OCI-LY7 (cell line): ENCODE measurements at regions not wholly inside any gene's neighbourhood (a gene's known extent, or its start where the extent isn't known, plus 50 kb on each side); places are given as distances from the start of the nearest gene placed in this dataset.

Experiments
- BruUV-seq: library from RNA; stranded (reverse); fragments of 400-500 nt; replicated peaks from 2 replicates; lab custom pipeline; 2021; lab: Mats Ljungman, UMichigan
- CTCF ChIA-PET: fragments of 300-600 bp; sonication (Branson Sonifier 250); formaldehyde crosslinking; loops from one replicate; lab custom pipeline; 2022; ENCODE audit warnings: antibody characterized with exemption; ENCODE audit not compliant: unreplicated experiment; lab: Charles Lee
- POLR2A ChIA-PET: fragments of 300-600 bp; sonication (Branson Sonifier 250); formaldehyde crosslinking; loops from one replicate; lab custom pipeline; 2022; ENCODE audit warnings: antibody characterized with exemption; lab: Charles Lee
- DNase-seq: peaks from one replicate; pipeline ENCODE4 v3.0.0-alpha.2; 2015; ENCODE audit warnings: low spot score
- H2AFZ ChIP-seq: fragments of 200-600 bp; sonication (generic), shearing (Covaris generic); 2 replicates; pipeline ENCODE4 v1.6.1; 2014; ENCODE audit warnings: mild to moderate bottlenecking, antibody characterized with exemption, low read length, moderate library complexity
- H3K27ac ChIP-seq: fragments of 200-600 bp; sonication (generic); 2 replicates; pipeline ENCODE4 v1.5.1; 2014; ENCODE audit warnings: mixed run types, low read depth, mild to moderate bottlenecking, moderate library complexity, low read length, inconsistent platforms; ENCODE audit not compliant: poor library complexity, severe bottlenecking
- H3K36me3 ChIP-seq: fragments of 200-600 bp; sonication (generic); 2 replicates; pipeline ENCODE4 v1.6.1; 2014; ENCODE audit warnings: mild to moderate bottlenecking, antibody characterized with exemption, low read length, moderate library complexity, mixed read lengths; ENCODE audit not compliant: insufficient read depth
- H3K4me1 ChIP-seq: fragments of 200-600 bp; sonication (generic); 2 replicates; pipeline ENCODE4 v1.5.1; 2014; ENCODE audit warnings: mild to moderate bottlenecking, low read length; ENCODE audit not compliant: insufficient read depth, poor library complexity, severe bottlenecking
- H3K4me2 ChIP-seq: fragments of 200-600 bp; sonication (generic); 2 replicates; pipeline ENCODE4 v1.6.1; 2014; ENCODE audit warnings: mild to moderate bottlenecking, low read length
- H3K4me3 ChIP-seq: fragments of 200-600 bp; sonication (generic); 2 replicates; pipeline ENCODE4 v1.5.1; 2014; ENCODE audit warnings: mild to moderate bottlenecking, low read depth, low read length; ENCODE audit not compliant: poor library complexity, severe bottlenecking
- H3K79me2 ChIP-seq: fragments of 200-600 bp; sonication (generic); 2 replicates; pipeline ENCODE4 v1.6.1; 2016; ENCODE audit warnings: low read depth, mild to moderate bottlenecking, low read length, moderate library complexity, mixed read lengths; ENCODE audit not compliant: insufficient read depth
- H3K9me2 ChIP-seq: fragments of 200-600 bp; sonication (generic); 2 replicates; pipeline ENCODE4 v1.6.1; 2016; ENCODE audit warnings: mild to moderate bottlenecking, low read length, mixed read lengths; ENCODE audit not compliant: insufficient read depth
- H3K9me3 ChIP-seq: fragments of 200-600 bp; sonication (generic); 2 replicates; pipeline ENCODE4 v1.6.1; 2014; ENCODE audit warnings: mild to moderate bottlenecking, mixed run types, low read length, mixed read lengths
- H4K20me1 ChIP-seq: fragments of 200-600 bp; sonication (generic); 2 replicates; pipeline ENCODE4 v1.6.1; 2014; ENCODE audit warnings: mild to moderate bottlenecking, antibody characterized with exemption, low read length, moderate library complexity, mixed read lengths; ENCODE audit not compliant: insufficient read depth
- EZH2phosphoT487 ChIP-seq: fragments of 200-600 bp; sonication (generic); IDR thresholded peaks from 2 replicates; pipeline ENCODE4 v1.6.1; 2018; ENCODE audit warnings: low read depth, borderline replicate concordance, mild to moderate bottlenecking, mixed run types, antibody characterized with exemption, low read length, moderate library complexity, mixed read lengths
- intact Hi-C: fragments of 100-400 bp; cut with micrococcal nuclease; formaldehyde crosslinking; loops from one replicate; pipeline ENCODE4 v1.10.0; 2022; ENCODE audit not compliant: unreplicated experiment
- TF ChIP-seq, protein P1 (sequence below): fragments of 200-600 bp; sonication (generic); conservative IDR thresholded peaks from 2 replicates; pipeline ENCODE4 v1.5.1; 2014; ENCODE audit warnings: mild to moderate bottlenecking, antibody characterized with exemption, low read length, moderate library complexity, mixed read lengths

DNA sequence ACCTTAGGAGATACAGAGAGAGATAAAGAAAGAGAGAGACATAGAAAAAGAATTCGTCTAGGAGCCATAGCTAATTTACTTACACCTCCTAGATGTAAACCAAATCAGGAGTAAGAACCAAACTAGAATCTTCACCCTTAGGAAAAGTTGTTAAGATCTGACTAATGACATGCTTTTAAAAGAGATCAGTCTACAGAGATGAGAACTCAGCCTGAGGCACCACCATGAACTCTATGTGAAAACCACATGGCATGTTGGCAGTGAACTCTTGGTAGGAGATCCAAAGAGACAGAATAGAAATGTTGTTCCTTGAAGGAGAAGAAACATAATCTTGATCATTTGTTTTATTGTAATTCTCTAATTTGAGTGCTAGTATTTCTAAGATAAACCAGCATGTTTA is 585.4 kb upstream of the ID2 start:
- H3K4me3 ChIP-seq = no peak overlapping the region
- no peaks in the 10 kb centered on the region for H3K36me3 ChIP-seq
- no peaks in the 10 kb centered on the region for H3K9me3 ChIP-seq
- no peak for TF ChIP-seq EZH2phosphoT487
- TF ChIP-seq, protein P1, sequence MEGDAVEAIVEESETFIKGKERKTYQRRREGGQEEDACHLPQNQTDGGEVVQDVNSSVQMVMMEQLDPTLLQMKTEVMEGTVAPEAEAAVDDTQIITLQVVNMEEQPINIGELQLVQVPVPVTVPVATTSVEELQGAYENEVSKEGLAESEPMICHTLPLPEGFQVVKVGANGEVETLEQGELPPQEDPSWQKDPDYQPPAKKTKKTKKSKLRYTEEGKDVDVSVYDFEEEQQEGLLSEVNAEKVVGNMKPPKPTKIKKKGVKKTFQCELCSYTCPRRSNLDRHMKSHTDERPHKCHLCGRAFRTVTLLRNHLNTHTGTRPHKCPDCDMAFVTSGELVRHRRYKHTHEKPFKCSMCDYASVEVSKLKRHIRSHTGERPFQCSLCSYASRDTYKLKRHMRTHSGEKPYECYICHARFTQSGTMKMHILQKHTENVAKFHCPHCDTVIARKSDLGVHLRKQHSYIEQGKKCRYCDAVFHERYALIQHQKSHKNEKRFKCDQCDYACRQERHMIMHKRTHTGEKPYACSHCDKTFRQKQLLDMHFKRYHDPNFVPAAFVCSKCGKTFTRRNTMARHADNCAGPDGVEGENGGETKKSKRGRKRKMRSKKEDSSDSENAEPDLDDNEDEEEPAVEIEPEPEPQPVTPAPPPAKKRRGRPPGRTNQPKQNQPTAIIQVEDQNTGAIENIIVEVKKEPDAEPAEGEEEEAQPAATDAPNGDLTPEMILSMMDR = no peak
- CTCF ChIA-PET = no interaction called here
- H3K79me2 ChIP-seq = no peaks in the 10 kb centered on the region
- POLR2A ChIA-PET = interaction anchor here (0.6 to 0.9 kb wide), 5 partner anchors 13 to 345 kb away, joined by 3 to 4 read pairs (median 3); no protein-coding TSS in a partner anchor
- H3K9me2 ChIP-seq = no peaks in the 10 kb centered on the region
- DNase-seq = no peak
- intact Hi-C loops = no loop called here
- no TSS peak for BruUV-seq
- no peak overlapping the region for H3K4me2 ChIP-seq
- no peaks in the 10 kb centered on the region for H4K20me1 ChIP-seq
- H2AFZ ChIP-seq = no peak overlapping the region
- H3K4me1 ChIP-seq = no peaks in the 10 kb centered on the region
- H3K27ac ChIP-seq = no peak overlapping the region

- H3K36me3 ChIP-seq = no peaks in the 10 kb centered on the region
- H3K9me3 ChIP-seq = no peaks in the 10 kb centered on the region
- H3K4me3 ChIP-seq = no peak overlapping the region
- H3K79me2 ChIP-seq = no peaks in the 10 kb centered on the region
- POLR2A ChIA-PET = no interaction called here
- H3K4me1 ChIP-seq = no peaks in the 10 kb centered on the region
- BruUV-seq = no TSS peak
- DNase-seq = no peak
- no peaks in the 10 kb centered on the region for H3K9me2 ChIP-seq
- H2AFZ ChIP-seq = no peak overlapping the region
- H4K20me1 ChIP-seq = no peaks in the 10 kb centered on the region
- intact Hi-C loops = no loop called here
- TF ChIP-seq, protein P1 = no peak
- no peak for TF ChIP-seq EZH2phosphoT487
- H3K4me2 ChIP-seq = no peak overlapping the region
- CTCF ChIA-PET = no interaction called here
- H3K27ac ChIP-seq = no peak overlapping the region
Observed at GRCh38 chr2:8098476-8099266, 583.2 kb upstream of the ID2 start.

- Histone ChIP-seq H2AFZ (no peak overlapping the region), H3K4me2 (no peak overlapping the region), H3K9me2 (no peaks in the 10 kb centered on the region), H4K20me1 (no peaks in the 10 kb centered on the region), H3K36me3 (no peaks in the 10 kb centered on the region), H3K4me3 (no peak overlapping the region), H3K27ac (no peak overlapping the region), H3K4me1 (no peaks in the 10 kb centered on the region), H3K9me3 (no peaks in the 10 kb centered on the region), H3K79me2 (no peaks in the 10 kb centered on the region)
- no TSS peak for BruUV-seq
- ChIA-PET POLR2A (no interaction called here), CTCF (no interaction called here)
- no peak for DNase-seq
- intact Hi-C loops = no loop called here
- TF ChIP-seq, protein P1 = no peak
- TF ChIP-seq EZH2phosphoT487 = no peak
Observed at GRCh38 chr2:8099267-8099582, 582.6 kb upstream of the ID2 start.
